Ishikawa (cell line): ENCODE measurements at regions not wholly inside any gene's neighbourhood (a gene's known extent, or its start where the extent isn't known, plus 50 kb on each side); places are given as distances from the start of the nearest gene placed in this dataset.

ENCODE experiments used
- CEBPB ChIP-seq: IDR thresholded peaks from 2 replicates; pipeline ENCODE4 v1.6.1; 2012
- CREB1 ChIP-seq: IDR thresholded peaks from 2 replicates; pipeline ENCODE4 v1.6.1; 2012; ENCODE audit warnings: low read depth
- EGR1 ChIP-seq: IDR thresholded peaks from 2 replicates; pipeline ENCODE4 v1.6.1; 2012
- EP300 ChIP-seq: IDR thresholded peaks from 2 replicates; pipeline ENCODE4 v1.6.1; 2012; ENCODE audit warnings: borderline replicate concordance
- FOXM1 ChIP-seq: IDR thresholded peaks from 2 replicates; pipeline ENCODE4 v1.6.1; 2012; ENCODE audit warnings: low read depth, borderline replicate concordance
- NFIC ChIP-seq: IDR thresholded peaks from 2 replicates; pipeline ENCODE4 v1.6.1; 2012
- RAD21 ChIP-seq: IDR thresholded peaks from 2 replicates; pipeline ENCODE4 v1.6.1; 2012; ENCODE audit warnings: low read depth
- TAF1 ChIP-seq: IDR thresholded peaks from 2 replicates; pipeline ENCODE4 v1.6.1; 2012; ENCODE audit warnings: low read depth, mild to moderate bottlenecking
- TCF12 ChIP-seq: IDR thresholded peaks from 2 replicates; pipeline ENCODE4 v1.6.1; 2012; ENCODE audit warnings: low read depth
- TEAD4 ChIP-seq: IDR thresholded peaks from 2 replicates; pipeline ENCODE4 v1.6.1; 2012
- YY1 ChIP-seq: IDR thresholded peaks from 2 replicates; pipeline ENCODE4 v1.6.1; 2012; ENCODE audit warnings: low read depth
- ZBTB7A ChIP-seq: IDR thresholded peaks from 2 replicates; pipeline ENCODE4 v1.6.1; 2012; ENCODE audit warnings: low read depth
- TF ChIP-seq, protein P1 (sequence below): IDR thresholded peaks from 2 replicates; pipeline ENCODE4 v1.6.1; 2012
- TF ChIP-seq, protein P2 (sequence below): IDR thresholded peaks from 2 replicates; pipeline ENCODE4 v1.6.1; 2012; ENCODE audit warnings: low read depth, mild to moderate bottlenecking
- TF ChIP-seq, protein P3 (sequence below): IDR thresholded peaks from 2 replicates; pipeline ENCODE4 v1.6.1; 2012

DNA sequence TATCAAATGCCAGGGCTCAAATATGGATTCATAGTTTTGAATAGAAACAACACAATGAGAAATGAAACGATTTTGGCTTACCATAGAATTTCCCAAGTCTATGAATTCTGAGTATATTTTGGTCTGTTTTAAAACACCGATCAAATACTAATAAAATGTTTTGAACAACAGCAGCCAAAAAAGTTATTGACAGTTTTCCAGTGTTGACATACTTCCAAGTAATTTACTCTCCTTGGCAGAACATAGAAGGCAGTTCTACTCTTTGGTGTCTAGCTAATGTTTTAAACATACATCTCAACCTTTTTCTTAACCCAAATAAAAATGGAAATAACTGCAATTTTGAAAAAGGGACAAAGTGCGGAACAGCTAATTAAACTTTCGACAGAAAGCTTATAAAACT is 1419.8 kb downstream of the ADGRL3 start:
- TF ChIP-seq YY1: no peak
- TF ChIP-seq RAD21: no peak
- TF ChIP-seq ZBTB7A: no peak
- TF ChIP-seq TAF1: no peak
- TF ChIP-seq FOXM1: no peak
- no peak for TF ChIP-seq CREB1
- TF ChIP-seq EP300: no peak
- no peak for TF ChIP-seq TEAD4
- TF ChIP-seq, protein P1, sequence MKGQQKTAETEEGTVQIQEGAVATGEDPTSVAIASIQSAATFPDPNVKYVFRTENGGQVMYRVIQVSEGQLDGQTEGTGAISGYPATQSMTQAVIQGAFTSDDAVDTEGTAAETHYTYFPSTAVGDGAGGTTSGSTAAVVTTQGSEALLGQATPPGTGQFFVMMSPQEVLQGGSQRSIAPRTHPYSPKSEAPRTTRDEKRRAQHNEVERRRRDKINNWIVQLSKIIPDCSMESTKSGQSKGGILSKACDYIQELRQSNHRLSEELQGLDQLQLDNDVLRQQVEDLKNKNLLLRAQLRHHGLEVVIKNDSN: no peak
- TF ChIP-seq, protein P2, sequence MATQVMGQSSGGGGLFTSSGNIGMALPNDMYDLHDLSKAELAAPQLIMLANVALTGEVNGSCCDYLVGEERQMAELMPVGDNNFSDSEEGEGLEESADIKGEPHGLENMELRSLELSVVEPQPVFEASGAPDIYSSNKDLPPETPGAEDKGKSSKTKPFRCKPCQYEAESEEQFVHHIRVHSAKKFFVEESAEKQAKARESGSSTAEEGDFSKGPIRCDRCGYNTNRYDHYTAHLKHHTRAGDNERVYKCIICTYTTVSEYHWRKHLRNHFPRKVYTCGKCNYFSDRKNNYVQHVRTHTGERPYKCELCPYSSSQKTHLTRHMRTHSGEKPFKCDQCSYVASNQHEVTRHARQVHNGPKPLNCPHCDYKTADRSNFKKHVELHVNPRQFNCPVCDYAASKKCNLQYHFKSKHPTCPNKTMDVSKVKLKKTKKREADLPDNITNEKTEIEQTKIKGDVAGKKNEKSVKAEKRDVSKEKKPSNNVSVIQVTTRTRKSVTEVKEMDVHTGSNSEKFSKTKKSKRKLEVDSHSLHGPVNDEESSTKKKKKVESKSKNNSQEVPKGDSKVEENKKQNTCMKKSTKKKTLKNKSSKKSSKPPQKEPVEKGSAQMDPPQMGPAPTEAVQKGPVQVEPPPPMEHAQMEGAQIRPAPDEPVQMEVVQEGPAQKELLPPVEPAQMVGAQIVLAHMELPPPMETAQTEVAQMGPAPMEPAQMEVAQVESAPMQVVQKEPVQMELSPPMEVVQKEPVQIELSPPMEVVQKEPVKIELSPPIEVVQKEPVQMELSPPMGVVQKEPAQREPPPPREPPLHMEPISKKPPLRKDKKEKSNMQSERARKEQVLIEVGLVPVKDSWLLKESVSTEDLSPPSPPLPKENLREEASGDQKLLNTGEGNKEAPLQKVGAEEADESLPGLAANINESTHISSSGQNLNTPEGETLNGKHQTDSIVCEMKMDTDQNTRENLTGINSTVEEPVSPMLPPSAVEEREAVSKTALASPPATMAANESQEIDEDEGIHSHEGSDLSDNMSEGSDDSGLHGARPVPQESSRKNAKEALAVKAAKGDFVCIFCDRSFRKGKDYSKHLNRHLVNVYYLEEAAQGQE: no peak
- TF ChIP-seq EGR1: no peak
- TF ChIP-seq, protein P3, sequence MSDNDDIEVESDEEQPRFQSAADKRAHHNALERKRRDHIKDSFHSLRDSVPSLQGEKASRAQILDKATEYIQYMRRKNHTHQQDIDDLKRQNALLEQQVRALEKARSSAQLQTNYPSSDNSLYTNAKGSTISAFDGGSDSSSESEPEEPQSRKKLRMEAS: no peak
- TF ChIP-seq TCF12: no peak
- TF ChIP-seq CEBPB: no peak
- TF ChIP-seq NFIC: no peak

DNA sequence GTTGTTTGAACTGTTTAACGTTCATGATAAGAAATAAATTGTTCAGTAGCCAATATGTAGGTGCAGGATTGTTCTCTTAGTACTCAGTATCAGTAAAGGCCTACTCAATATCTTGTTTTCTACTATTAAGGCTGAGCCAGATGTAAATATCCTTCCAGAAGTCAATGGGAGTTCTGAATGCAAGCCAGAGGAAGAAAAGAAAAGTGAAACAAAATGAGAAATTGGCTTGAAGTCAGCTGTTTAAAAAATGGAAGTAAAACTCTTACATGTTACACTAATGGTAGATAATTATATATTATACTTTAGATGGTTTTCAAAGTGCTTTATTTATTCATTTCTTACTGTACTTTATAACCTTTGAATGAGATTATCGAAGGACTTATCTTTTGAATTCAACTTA is 1417.9 kb downstream of the ADGRL3 start:
- TF ChIP-seq, protein P1: no peak
- no peak for TF ChIP-seq YY1
- TF ChIP-seq CREB1: no peak
- TF ChIP-seq, protein P3: no peak
- no peak for TF ChIP-seq TCF12
- TF ChIP-seq TAF1: no peak
- no peak for TF ChIP-seq FOXM1
- TF ChIP-seq EGR1: no peak
- no peak for TF ChIP-seq CEBPB
- no peak for TF ChIP-seq TEAD4
- no peak for TF ChIP-seq NFIC
- TF ChIP-seq EP300: no peak
- TF ChIP-seq, protein P2: no peak
- no peak for TF ChIP-seq RAD21
- no peak for TF ChIP-seq ZBTB7A

DNA sequence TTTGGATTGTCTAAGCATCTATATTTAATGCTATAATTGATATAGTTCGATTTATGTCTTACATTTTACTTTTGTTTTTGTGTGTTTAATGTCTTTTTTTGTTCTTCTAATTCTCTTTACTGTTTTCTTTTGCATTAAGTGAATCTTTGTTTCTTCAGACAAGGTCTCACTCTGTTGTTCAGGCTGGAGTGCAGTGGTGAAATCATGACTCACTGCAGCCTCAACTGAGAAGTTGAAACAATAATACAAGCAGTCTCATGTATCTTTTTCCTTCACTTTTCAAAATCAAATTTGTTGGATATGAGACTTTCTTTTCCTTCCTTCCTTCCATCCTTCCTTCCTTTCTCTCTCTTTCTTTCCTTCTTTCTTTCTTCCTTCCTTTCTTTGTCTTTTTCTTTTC is 1401.6 kb downstream of the ADGRL3 start:
- TF ChIP-seq YY1: no peak
- no peak for TF ChIP-seq RAD21
- no peak for TF ChIP-seq EP300
- TF ChIP-seq, protein P1: no peak
- no peak for TF ChIP-seq CEBPB
- no peak for TF ChIP-seq FOXM1

DNA sequence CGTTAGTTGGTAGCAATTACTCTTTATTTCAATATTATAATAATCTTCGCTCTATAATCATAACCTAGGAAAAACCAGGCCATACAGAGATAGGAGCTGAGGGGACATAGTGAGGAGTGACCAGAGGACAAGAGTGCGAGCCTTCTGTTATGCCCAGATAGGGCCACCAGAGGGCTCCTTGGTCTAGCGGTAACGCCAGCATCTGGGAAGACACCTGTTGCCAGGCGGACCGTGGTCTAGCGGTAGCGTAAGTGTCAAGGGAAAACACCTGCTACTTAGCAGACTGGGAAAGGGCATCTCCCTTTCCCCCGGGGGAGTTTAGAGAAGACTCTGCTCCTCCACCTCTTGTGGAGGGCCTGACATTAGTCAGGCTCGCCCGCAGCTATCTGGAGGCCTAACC is 1395.1 kb downstream of the ADGRL3 start:
- TF ChIP-seq RAD21: peak; percentile 43; the same call in 1 of the 2 replicates

DNA sequence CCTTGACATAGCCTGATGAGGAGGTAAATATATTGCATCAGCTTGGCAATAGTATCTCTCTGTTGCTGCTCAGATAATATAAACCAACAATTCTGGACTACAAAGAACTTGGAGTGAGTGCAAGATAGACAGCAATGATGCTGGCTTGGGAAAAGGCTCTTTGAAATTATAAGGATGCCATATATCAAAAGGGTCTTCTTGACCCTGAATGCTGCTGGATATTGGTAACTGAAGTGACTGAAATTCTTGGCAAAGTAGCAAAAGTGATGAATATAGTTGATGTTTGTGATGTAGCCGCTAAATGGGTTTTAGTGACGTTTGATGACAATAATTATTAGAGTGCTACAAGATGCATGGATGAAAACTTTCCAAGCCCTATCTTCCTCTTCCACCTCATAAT is 1391.6 kb downstream of the ADGRL3 start:
- no peak for TF ChIP-seq RAD21
- TF ChIP-seq, protein P2: no peak
- no peak for TF ChIP-seq TAF1
- TF ChIP-seq, protein P1: no peak
- no peak for TF ChIP-seq EP300
- TF ChIP-seq EGR1: no peak
- no peak for TF ChIP-seq TCF12
- TF ChIP-seq YY1: no peak
- TF ChIP-seq ZBTB7A: no peak
